NCI-H748 treated with DMSO at 0.1 percent for 48 hours (cell line): ENCODE measurements at regions not wholly inside any gene's neighbourhood (a gene's known extent, or its start where the extent isn't known, plus 50 kb on each side); places are given as distances from the start of the nearest gene placed in this dataset.

ENCODE experiments used
- DNase-seq: peaks from one replicate; lab custom pipeline; 2025; lab: John Stamatoyannopoulos, UW

DNA sequence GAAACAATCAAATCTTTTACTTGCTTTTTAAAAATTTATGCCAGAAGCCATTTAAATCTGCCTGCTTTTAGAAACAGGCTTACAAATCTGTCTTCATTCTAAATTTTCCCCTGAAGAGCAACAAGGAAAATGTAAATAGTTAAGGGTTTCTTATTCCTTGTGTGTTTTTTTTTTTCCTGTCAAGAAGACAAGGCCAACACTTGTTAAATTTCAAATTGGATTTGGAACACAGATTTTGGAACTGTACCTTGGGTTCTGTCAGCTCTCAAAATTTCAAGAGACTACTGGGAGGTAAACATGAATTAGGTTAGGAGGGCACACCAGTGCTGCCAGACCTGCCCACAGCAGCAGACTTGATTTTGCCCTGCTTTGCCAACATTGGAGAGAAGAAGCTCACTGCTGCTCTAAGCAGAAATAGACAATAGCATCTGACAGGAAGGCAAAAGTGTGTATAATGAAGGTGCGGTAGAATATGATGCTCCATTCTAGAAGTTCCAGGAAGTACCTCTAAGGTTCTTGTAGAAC lies 121.7 kb downstream of the NHLRC3 start:
- no peak for DNase-seq

- DNase-seq = no peak
Measured at GRCh38 chr13:39167018-39167417, 128.8 kb downstream of the NHLRC3 start.

DNA sequence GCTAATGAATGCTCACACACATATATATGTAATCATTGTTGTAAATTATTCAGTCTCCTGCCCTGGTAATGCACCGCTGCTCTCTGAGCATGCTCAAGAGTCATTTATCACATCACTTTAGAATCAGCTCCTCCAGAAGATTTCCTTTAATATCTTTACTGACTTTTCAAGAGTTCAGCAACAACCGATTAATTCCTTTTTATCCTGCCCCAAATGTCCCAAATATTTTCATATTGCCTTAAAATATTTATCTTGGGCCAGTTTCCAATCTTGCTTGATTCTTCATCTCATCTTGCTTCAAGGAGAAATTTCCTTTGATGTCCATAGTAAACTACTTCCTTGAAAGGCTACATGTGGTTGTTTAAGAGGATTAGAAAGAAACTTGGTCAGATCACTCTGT lies 132.5 kb downstream of the NHLRC3 start:
- DNase-seq = no peak

GRCh38 chr13:39185326-39185725 lies 147.1 kb downstream of the NHLRC3 start:
- DNase-seq = no peak

GRCh38 chr13:39186205-39186875 lies 148.1 kb downstream of the NHLRC3 start:
- no peak for DNase-seq

DNA sequence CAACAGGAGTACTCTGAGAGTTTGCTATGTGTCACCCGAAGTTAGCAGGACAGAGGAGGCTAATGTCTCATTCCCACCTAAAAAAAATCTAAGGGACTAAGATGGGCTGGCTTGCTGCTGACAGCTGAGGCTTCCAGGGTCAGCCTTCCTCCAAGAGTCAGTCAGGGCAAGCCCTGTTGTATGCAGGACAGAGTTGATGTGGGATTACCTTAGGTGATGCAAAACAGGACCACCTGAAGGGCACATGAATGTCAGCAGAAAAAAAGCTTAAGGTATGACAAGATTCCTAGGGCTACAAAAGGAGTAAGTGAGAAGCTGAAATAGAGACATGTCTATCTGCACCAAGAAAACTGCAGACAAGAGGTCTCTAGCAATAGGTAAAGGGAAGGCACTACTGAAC lies 151.5 kb downstream of the NHLRC3 start:
- no peak for DNase-seq

DNA sequence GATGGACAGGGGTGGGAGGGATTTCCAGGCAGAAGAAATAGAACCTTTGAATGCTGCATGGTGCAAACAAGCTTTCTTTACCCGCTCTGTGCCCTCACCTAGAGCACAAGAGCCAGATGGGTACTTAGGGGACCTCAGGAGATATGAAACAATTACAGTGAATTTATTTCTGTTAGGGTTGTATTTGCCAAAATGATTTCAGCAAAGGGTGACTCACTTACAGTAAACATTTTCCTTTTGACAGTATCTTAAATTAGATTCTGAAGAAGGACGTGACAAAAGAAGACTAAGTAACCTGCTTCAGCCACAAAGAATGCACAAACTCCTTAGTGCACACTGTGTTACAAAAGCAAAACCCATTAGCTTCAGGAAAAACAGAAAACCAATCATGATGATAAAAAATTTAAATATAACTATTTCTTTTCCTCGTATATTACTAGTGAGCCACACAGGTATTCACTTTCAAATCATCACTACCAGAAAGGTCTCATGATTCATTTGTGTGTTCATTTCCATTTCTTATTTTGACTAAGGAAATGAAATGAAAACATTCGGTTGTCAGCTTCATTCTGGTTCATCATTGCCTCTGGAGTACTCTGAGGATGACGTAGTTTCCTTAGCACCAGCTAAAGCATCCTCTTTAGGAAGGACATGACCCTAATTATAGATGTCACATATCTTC lies 158.8 kb downstream of the NHLRC3 start:
- no peak for DNase-seq

- DNase-seq = no peak
Measured at GRCh38 chr13:39197647-39198007, 159.4 kb downstream of the NHLRC3 start.

DNA sequence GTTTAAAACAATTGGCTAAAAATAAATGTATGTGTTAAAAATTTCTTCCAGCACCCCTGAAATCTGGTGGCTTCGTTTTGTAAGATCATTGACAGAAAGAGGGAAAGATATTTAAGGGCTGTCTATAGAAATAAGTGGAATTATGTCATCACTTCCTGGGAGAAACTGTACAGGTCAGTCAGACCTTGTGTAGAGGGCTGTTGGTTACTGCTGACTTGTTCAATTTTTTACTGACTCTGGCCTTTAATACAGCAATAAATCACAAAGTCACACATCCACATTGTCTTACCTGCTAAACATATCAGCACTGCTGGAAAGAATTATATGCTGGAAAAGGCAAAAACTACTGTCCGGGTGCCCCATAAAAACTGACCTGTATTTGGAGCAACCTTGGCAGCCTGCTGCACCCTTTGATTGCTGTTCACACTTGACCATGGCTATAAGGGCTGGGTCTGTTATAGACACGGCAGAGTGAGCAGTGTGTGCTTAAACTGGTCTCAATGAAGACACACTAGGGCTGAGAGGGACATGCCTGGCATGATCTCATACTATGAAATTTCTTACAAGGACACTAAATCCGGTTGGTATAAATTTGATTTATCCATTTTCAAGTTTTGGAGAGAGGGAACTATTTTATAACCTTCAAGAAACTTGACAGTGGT lies 162.1 kb downstream of the NHLRC3 start:
- DNase-seq = no peak

- DNase-seq = no peak
Measured at GRCh38 chr13:39201180-39201579, 162.9 kb downstream of the NHLRC3 start.

- DNase-seq = no peak
Measured at GRCh38 chr13:39202746-39203145, 164.5 kb downstream of the NHLRC3 start.

DNA sequence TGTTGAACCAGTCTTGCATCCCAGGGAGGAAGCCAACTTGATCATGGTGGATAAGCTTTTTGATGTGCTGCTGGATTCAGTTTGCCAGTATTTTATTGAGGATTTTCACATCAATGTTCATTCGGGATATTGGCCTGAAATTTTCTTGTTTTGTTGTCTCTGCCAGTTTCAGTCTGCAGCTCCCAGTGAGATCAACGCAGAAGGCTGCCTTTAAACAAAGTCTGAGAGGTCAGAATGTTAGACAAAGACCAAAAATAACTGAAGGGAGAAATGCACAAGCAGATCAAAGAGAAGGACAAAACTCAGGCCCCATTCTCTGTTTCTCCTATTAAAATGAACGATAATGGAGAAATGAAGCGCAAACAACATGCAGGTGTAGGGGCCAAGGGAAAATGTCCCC lies 170.4 kb downstream of the NHLRC3 start:
- DNase-seq = no peak

GRCh38 chr13:39209731-39210531 lies 171.7 kb downstream of the NHLRC3 start:
- no peak for DNase-seq

GRCh38 chr13:39210961-39211534 lies 172.8 kb downstream of the NHLRC3 start:
- no peak for DNase-seq

DNA sequence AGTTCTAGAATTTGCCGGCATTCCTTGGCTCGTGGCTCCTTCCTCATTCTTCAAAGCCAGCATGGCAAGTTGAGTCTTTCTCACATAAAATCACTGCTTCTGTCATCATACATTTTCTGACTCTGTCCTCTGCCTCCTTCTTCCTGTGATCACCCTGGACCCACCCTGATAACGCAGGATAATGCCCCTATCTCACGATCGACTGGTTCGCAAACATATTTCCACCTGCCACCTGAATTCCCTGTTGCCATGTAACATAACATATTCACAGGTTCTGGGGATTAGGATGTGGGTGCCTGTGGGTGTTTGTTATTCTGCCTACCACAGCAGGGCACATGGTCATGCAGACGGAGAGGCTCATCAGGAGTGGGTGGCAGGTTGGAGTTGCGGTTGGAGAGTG lies 177.7 kb downstream of the NHLRC3 start:
- no peak for DNase-seq

DNA sequence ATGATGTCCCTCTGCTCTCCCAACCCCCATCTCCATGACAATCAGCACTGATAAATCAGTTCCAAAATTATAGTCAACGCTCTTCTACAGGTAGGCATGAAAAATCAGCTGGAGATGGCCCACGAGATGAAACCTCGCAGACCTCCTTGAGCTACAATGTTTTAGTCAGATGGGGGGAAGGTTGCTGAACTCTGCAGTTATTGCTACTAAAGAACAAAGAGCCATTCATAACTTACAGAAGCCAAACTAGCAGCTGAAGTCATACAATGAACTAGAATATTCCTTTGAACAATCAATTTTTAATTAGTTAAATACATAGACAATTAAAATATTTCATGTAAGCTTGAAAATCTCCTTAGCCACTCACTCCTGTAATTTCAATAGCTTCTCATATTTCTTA lies 179.2 kb downstream of the NHLRC3 start:
- no peak for DNase-seq

GRCh38 chr13:39224671-39225240 lies 186.5 kb downstream of the NHLRC3 start:
- DNase-seq = no peak

DNA sequence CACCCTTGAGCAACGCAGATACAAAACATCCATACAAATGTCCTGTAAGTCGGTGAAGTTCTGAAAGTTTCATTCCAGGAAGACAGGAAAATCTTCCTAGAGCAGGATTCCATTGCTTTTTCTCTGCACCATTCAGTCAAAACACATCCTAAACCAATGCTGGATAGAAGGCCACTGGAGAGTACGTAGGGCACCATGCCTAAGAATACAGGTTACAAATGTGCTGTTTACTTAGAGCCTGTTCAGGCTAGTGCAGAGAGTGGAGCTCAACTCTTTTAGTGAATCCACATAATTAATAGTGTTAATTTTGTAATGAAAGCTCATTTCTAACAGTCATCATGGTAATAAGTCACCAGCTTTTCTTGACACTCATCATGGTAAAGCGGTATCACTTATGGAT lies 187.6 kb downstream of the NHLRC3 start:
- DNase-seq = no peak

DNA sequence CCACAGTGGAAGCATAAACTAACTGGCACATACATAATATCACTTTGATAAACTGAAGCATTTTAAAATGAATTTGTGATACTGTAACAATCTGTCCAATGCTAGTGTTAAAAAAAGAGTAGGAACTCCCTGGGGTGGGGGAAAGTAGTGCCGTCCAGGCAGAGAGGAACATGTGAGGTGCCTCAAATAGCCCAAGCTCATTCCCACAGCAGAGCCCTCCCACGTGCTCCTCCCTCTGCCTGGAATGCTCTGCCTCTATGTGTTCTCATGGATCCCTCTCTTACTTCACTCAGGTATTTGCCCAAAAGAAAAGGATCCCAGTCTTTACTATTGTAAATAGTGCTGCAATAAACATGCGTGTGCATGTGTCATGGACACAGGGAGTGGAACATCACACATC lies 188.1 kb downstream of the NHLRC3 start:
- no peak for DNase-seq

DNA sequence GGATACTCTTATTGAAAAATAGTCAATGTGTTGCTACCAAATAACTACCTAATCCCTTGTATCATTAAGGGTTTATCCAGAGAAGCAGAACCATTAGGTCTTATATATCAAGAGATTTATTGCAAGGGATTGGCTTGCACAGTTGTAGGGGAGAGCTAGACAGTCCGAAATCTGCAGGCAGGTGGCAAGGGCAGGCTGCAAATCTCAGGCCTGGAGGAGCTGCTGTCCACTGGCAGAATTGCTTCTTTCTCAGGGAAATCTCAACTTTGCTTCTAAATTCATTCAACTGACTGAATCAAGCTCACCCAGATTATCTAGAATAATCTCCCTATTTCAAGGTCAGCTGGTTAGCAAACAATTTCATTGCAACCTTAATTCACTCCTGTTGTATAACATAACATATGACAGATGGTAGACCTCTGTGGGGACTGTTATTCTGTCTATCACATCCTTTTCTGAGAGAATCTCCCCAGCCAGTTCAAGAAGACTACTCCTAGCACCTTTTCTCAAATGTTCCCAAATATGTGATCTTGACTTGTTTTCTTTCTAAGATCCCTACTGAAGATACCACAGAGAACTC lies 194.2 kb downstream of the NHLRC3 start:
- no peak for DNase-seq

DNA sequence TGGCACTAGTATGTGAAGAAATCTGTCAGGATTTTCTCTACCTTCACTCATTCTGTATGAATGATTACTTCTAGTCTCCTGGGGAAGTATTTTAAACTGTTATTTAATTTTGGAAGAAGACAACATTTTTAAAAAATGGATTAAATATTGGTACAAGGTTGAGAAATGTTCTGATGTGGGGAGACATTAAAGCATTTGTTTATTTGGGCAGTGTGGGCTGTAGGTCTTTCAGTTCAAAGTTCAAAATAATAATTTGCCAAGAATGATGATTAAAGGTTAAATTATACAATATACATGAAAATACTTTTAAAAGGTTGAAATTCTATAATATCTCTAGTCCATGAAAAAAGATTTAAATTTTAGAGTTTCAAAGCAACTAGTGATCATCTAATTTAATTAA lies 194.7 kb downstream of the NHLRC3 start:
- DNase-seq = no peak
